HS-5 (cell line): ENCODE measurements at regions not wholly inside any gene's neighbourhood (a gene's known extent, or its start where the extent isn't known, plus 50 kb on each side); places are given as distances from the start of the nearest gene placed in this dataset.
"Not testable (repeated sequence)": the region's sequence is repeated elsewhere in the genome, so short reads cannot be mapped to it uniquely, and the experiment has no call there.

Source experiments
- DNase-seq: peaks from one replicate; pipeline ENCODE4 v3.0.0-alpha.2; 2012; ENCODE audit warnings: low read depth

- DNase-seq: no peak
These were observed 77.0 kb upstream of the SGK1 start for GRCh38 chr6:134394905-134395304.

- DNase-seq: no peak
These were observed 76.3 kb upstream of the SGK1 start for GRCh38 chr6:134394208-134394607.

- no peak for DNase-seq
These were observed 73.3 kb upstream of the SGK1 start for GRCh38 chr6:134391205-134391604.

- DNase-seq: no peak
These were observed 71.7 kb upstream of the SGK1 start for GRCh38 chr6:134389658-134390057.

GRCh38 chr6:134389129-134389528 lies 71.2 kb upstream of the SGK1 start:
- DNase-seq: no peak

GRCh38 chr6:134386482-134386881 lies 68.6 kb upstream of the SGK1 start:
- DNase-seq: not testable (repeated sequence)

GRCh38 chr6:134381959-134382358 lies 64.0 kb upstream of the SGK1 start:
- DNase-seq: no peak

- no peak for DNase-seq
These were observed 61.7 kb upstream of the SGK1 start for GRCh38 chr6:134379599-134379998.

GRCh38 chr6:134379076-134379475 lies 61.2 kb upstream of the SGK1 start:
- no peak for DNase-seq

- DNase-seq: no peak
These were observed 60.5 kb upstream of the SGK1 start for GRCh38 chr6:134378426-134378825.

- DNase-seq: no peak
These were observed 58.9 kb upstream of the SGK1 start for GRCh38 chr6:134376785-134377184.

- no peak for DNase-seq
These were observed 57.3 kb upstream of the SGK1 start for GRCh38 chr6:134375220-134375580.

- no peak for DNase-seq
These were observed 56.7 kb upstream of the SGK1 start for GRCh38 chr6:134374491-134375219.

GRCh38 chr6:134373993-134374392 lies 56.1 kb upstream of the SGK1 start:
- DNase-seq: no peak

GRCh38 chr6:134373282-134373922 lies 55.5 kb upstream of the SGK1 start:
- no peak for DNase-seq

GRCh38 chr6:134372603-134373281 lies 54.8 kb upstream of the SGK1 start:
- no peak for DNase-seq

- DNase-seq: no peak
These were observed 50.8 kb upstream of the SGK1 start for GRCh38 chr6:134368670-134369069.
